ENCODE measurements at regions not wholly inside any gene's neighbourhood (a gene's known extent, or its start where the extent isn't known, plus 50 kb on each side); places are given as distances from the start of the nearest gene placed in this dataset.

DNA sequence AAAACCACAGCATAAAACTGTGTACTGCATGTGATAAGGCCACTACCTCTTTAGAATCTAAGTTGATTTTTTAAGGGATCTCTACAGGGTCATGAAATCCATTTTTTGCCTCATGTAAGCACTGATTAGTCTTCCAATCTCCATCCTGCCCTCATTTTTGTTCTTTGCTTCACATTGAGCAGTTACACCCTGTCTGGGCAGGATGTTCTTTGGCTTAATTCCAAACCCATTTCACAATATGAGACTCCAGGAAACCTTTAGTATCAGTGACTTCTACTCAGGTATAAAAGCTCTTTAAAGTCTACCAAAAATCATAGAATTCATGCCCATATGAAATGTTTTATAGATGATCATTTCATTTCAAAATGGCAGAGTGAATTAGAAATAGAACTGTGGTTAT is 592.6 kb downstream of the TBC1D4 start:
- no peaks in the 10 kb centered on the region for H3K4me1 Mint-ChIP-seq
- peaks cover 12% of the 10 kb centered on the region for H3K27me3 Mint-ChIP-seq (ENCODE audit: low read depth)
- DNase-seq (ENCODE audit: low spot score in 2 of 2, unreplicated experiment in 2 of 2): no peak
- no peak overlapping the region for H3K27ac Mint-ChIP-seq
- H3K36me3 Mint-ChIP-seq: no peaks in the 10 kb centered on the region
- TF ChIP-seq, protein P1, sequence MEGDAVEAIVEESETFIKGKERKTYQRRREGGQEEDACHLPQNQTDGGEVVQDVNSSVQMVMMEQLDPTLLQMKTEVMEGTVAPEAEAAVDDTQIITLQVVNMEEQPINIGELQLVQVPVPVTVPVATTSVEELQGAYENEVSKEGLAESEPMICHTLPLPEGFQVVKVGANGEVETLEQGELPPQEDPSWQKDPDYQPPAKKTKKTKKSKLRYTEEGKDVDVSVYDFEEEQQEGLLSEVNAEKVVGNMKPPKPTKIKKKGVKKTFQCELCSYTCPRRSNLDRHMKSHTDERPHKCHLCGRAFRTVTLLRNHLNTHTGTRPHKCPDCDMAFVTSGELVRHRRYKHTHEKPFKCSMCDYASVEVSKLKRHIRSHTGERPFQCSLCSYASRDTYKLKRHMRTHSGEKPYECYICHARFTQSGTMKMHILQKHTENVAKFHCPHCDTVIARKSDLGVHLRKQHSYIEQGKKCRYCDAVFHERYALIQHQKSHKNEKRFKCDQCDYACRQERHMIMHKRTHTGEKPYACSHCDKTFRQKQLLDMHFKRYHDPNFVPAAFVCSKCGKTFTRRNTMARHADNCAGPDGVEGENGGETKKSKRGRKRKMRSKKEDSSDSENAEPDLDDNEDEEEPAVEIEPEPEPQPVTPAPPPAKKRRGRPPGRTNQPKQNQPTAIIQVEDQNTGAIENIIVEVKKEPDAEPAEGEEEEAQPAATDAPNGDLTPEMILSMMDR (IDR thresholded peaks at IDR 0.05; ENCODE audit: unreplicated experiment): no peak
- H3K9me3 Mint-ChIP-seq: no peaks in the 10 kb centered on the region
- no peak overlapping the region for H3K4me3 Mint-ChIP-seq

DNA sequence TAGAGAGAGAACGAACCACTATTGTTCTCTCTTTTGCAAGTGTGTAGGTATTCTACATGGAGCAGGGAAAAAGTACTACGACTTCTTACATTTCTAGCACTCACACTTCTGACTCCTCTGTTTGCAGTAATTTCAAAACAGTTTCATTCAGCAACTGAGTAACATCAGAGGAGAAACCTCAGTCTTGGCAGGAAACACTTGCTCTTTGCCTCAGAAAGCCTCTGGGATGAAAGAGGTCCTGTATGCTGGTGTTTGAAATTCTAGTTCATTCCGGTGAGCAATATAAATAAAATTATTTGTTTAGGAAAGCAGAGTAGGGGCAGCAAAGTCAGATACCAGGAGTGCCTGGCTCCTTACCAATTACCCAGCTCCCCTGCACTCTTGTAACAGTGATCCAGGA is 595.5 kb downstream of the TBC1D4 start:
- H3K27me3 Mint-ChIP-seq (ENCODE audit: low read depth): peaks cover 8% of the 10 kb centered on the region
- H3K4me3 Mint-ChIP-seq: no peak overlapping the region
- H3K27ac Mint-ChIP-seq: no peak overlapping the region
- TF ChIP-seq, protein P1 (IDR thresholded peaks at IDR 0.05; ENCODE audit: unreplicated experiment): no peak
- H3K36me3 Mint-ChIP-seq: no peaks in the 10 kb centered on the region
- no peak for DNase-seq (ENCODE audit: low spot score in 2 of 2, unreplicated experiment in 2 of 2)
- no peaks in the 10 kb centered on the region for H3K4me1 Mint-ChIP-seq
- H3K9me3 Mint-ChIP-seq: no peaks in the 10 kb centered on the region

DNA sequence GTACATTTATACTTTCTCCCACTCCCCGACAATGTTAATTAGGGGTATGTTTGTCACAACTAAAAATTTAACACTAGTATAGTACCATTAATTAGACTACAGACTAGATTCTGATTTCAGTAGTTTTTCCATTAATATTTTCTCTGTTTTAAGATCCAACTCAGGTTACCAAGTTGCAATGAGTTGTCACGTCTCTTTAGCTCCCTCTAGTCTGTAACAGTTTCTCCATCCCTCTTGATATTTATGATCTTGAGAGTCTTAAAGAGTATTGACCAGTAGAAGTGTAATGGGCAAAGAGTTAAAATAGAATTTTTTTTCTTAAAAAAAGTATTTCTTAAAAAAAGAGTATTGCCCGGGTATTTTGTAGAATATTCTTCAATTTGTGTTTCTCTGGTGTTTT is 598.1 kb downstream of the TBC1D4 start:
- no peak for DNase-seq (ENCODE audit: low spot score in 2 of 2, unreplicated experiment in 2 of 2)
- H3K4me3 Mint-ChIP-seq: no peak overlapping the region
- TF ChIP-seq, protein P1 (IDR thresholded peaks at IDR 0.05; ENCODE audit: unreplicated experiment): no peak
- H3K27ac Mint-ChIP-seq: no peak overlapping the region
- H3K9me3 Mint-ChIP-seq: peaks cover 5% of the 10 kb centered on the region
- peaks cover 12% of the 10 kb centered on the region for H3K27me3 Mint-ChIP-seq (ENCODE audit: low read depth)
- H3K4me1 Mint-ChIP-seq: no peaks in the 10 kb centered on the region
- no peaks in the 10 kb centered on the region for H3K36me3 Mint-ChIP-seq

DNA sequence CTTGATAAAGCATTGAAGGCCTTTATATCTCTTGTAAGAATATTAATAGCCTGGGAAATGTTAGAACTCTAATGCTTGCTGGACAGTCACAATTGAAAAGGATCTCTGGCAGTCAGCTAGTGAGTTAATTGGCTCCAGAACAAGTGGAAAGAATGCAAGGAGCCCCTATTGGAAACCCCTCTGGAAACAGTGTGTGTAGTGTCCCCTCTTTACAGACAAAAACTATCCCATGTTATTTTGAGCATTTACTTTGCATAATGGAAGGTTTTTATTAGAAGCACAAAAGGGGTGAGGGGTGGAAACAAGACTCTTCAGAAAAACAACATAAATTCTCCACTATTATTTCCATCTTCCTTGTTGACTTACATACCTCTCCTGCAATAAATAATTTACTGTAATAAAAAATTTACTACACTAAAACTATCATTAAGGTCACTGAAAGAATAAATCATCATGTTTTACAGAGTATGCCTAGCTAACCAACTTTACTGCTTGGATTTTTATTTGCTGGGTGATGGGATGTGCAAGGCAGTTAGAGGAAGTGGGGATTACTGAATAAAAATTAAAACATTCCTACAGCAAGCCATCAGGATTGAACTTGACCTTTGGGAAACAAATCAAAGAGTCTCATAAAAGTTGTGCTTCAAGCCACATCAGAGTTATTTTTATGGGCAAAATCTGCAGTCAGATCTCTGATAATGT is 610.4 kb downstream of the TBC1D4 start:
- peaks cover 40% of the 10 kb centered on the region for H3K9me3 Mint-ChIP-seq
- H3K27me3 Mint-ChIP-seq (ENCODE audit: low read depth): no peaks in the 10 kb centered on the region
- TF ChIP-seq, protein P1 (IDR thresholded peaks at IDR 0.05; ENCODE audit: unreplicated experiment): no peak

DNA sequence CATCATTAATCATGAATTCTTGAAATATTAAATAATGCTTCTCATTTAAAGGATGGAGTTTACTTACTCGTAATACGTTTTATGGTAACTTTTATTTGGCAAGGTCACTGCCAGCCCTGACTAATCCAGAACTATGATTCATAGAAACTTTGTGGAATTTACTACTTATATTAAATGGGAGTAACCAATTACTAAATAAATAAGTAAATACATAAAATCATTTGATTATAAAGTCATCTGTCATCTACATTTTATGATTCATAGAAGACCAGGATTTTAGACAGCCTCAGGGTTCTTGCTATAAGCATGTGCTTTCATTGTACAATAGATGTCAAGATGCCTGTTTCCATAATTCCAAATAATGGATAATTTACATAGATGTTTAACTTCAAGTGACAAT is 611.1 kb downstream of the TBC1D4 start:
- TF ChIP-seq, protein P1 (IDR thresholded peaks at IDR 0.05; ENCODE audit: unreplicated experiment): no peak
- Mint-ChIP-seq H3K4me1 (peaks cover 9% of the 10 kb centered on the region), H3K36me3 (peaks cover 3% of the 10 kb centered on the region), H3K4me3 (no peak overlapping the region), H3K27ac (peak overlapping the region; percentile 41), H3K27me3 (ENCODE audit: low read depth) (no peaks in the 10 kb centered on the region), H3K9me3 (peaks cover 40% of the 10 kb centered on the region)
- no peak for DNase-seq (ENCODE audit: low spot score in 2 of 2, unreplicated experiment in 2 of 2)

More for the DNA sequence above, 610.4 kb downstream of the TBC1D4 start:
- no peak overlapping the region for H3K4me3 Mint-ChIP-seq
- H3K27ac Mint-ChIP-seq: peak overlapping the region; percentile 41
- DNase-seq (ENCODE audit: low spot score in 2 of 2, unreplicated experiment in 2 of 2): no peak
- H3K4me1 Mint-ChIP-seq: peaks cover 9% of the 10 kb centered on the region
- peaks cover 3% of the 10 kb centered on the region for H3K36me3 Mint-ChIP-seq
